ENCODE measurements at regions not wholly inside any gene's neighbourhood (a gene's known extent, or its start where the extent isn't known, plus 50 kb on each side); places are given as distances from the start of the nearest gene placed in this dataset.

DNA sequence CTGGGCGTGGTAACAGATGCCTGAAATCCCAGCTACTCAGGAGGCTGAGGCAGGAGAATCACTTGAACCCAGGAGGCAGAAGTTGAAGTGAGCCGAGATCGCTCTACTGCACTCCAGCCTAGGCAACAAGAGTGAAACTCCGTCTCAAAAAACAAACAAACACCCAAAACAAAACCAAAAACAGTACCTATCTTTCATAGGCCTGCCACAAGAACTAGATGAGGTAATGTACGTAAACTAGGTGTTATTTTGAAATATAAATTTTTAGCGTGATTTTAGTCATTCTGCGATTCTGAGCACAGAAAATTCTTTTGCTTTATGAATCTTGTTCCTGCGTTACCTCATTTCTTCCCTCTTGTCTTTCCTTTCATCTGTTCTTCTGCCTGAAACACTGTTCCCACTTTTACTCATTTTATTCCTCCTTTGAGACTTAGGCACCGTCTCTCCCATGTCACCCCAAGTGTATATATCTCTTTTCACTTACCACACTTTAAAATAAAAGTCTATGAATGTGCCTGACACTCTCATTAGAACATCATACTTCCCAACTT is 238.2 kb upstream of the HTR2A start:
- Histone ChIP-seq H3K9me3 (ENCODE audit: control insufficient read depth, insufficient read depth, low read length) (no peaks in the 10 kb centered on the region), H3K36me3 (ENCODE audit: control insufficient read depth, insufficient read depth, low read length) (no peaks in the 10 kb centered on the region), H3K27ac (ENCODE audit: low read length) (no peak overlapping the region), H3K4me3 (ENCODE audit: low read length) (no peak overlapping the region), H3K4me1 (ENCODE audit: control insufficient read depth, insufficient read depth, low read length) (no peaks in the 10 kb centered on the region), H3K27me3 (ENCODE audit: control insufficient read depth, insufficient read depth, low read length) (no peaks in the 10 kb centered on the region)
- H3K9me3 Mint-ChIP-seq, result peaks cover 0 to 2% of the 10 kb centered on the region in 2 donors
- H3K4me1 Mint-ChIP-seq, result no peaks in the 10 kb centered on the region
- no peaks in the 10 kb centered on the region for H3K27me3 Mint-ChIP-seq (ENCODE audit: low read depth in 2 of 2)
- intact Hi-C loops (cut with micrococcal nuclease), result loop anchor here (5.0 kb wide), 1 partner anchor 117 kb away; no protein-coding TSS in a partner anchor
- no peak overlapping the region for H3K27ac Mint-ChIP-seq
- no peak overlapping the region for H3K4me3 Mint-ChIP-seq
- no peaks in the 10 kb centered on the region for H3K36me3 Mint-ChIP-seq
- 70% methylated on average over 7 of the region's 9 CpGs for WGBS (ENCODE audit: insufficient coverage)
- ATAC-seq (no peak), DNase-seq (no peak)
- TF ChIP-seq, protein P1, sequence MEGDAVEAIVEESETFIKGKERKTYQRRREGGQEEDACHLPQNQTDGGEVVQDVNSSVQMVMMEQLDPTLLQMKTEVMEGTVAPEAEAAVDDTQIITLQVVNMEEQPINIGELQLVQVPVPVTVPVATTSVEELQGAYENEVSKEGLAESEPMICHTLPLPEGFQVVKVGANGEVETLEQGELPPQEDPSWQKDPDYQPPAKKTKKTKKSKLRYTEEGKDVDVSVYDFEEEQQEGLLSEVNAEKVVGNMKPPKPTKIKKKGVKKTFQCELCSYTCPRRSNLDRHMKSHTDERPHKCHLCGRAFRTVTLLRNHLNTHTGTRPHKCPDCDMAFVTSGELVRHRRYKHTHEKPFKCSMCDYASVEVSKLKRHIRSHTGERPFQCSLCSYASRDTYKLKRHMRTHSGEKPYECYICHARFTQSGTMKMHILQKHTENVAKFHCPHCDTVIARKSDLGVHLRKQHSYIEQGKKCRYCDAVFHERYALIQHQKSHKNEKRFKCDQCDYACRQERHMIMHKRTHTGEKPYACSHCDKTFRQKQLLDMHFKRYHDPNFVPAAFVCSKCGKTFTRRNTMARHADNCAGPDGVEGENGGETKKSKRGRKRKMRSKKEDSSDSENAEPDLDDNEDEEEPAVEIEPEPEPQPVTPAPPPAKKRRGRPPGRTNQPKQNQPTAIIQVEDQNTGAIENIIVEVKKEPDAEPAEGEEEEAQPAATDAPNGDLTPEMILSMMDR (IDR thresholded peaks at IDR 0.05), result no peak

DNA sequence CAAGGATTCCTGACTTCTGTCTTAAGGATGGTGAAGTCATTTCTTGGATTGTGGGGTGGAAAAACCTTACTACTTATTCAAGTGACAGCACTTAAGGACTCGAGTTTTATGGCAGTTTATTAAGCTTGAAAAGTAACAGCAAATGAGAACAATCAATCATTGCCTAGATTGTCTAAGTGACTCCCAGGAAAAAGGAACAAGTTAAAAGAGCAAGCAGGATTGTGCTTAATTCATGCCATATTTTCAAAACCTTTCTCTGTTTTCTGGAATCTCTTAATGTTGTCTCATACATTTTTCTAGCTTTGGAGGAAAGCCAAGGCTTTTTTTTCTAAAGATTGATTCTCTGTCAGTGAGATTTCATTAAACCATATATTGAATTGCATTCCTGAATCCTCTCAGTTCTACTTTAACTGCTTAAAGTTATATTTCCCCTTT is 236.2 kb upstream of the HTR2A start:
- Mint-ChIP-seq H3K27me3 (ENCODE audit: low read depth in 2 of 2) (peaks cover 0 to 6% of the 10 kb centered on the region in 2 donors), H3K36me3 (no peaks in the 10 kb centered on the region), H3K4me1 (no peaks in the 10 kb centered on the region), H3K4me3 (no peak overlapping the region), H3K9me3 (peaks cover 0 to 2% of the 10 kb centered on the region in 2 donors), H3K27ac (no peak overlapping the region)
- Histone ChIP-seq H3K27ac (ENCODE audit: low read length) (no peak overlapping the region), H3K36me3 (ENCODE audit: control insufficient read depth, insufficient read depth, low read length) (no peaks in the 10 kb centered on the region), H3K4me3 (ENCODE audit: low read length) (no peak overlapping the region), H3K4me1 (ENCODE audit: control insufficient read depth, insufficient read depth, low read length) (no peaks in the 10 kb centered on the region), H3K27me3 (ENCODE audit: control insufficient read depth, insufficient read depth, low read length) (no peaks in the 10 kb centered on the region), H3K9me3 (ENCODE audit: control insufficient read depth, insufficient read depth, low read length) (no peaks in the 10 kb centered on the region)
- WGBS (ENCODE audit: insufficient coverage), result no CpG with 5 or more reads among the region's 1 CpG
- DNase-seq, result no peak
- intact Hi-C loops (cut with micrococcal nuclease), result loop anchor here (5.0 kb wide), 1 partner anchor 119 kb away; no protein-coding TSS in a partner anchor
- ATAC-seq, result no peak
- TF ChIP-seq, protein P1 (IDR thresholded peaks at IDR 0.05), result no peak

DNA sequence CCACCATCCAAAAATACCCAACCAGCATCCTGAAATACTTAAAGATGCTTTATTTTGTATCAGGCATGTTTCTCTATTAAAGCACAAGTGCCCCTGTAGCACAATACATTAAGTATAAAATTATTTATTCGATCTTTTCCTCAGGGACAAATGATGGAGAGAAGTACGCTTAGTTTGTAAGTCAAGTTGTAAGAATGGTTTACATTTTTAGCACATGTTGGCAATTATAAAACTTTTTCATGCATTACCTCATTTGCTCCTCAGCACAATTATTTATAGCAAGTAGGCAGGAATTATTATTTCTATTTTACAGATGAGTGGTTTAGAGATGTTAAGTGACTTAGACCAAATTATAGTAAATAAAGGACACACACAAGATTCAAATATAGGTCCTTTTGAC is 232.6 kb upstream of the HTR2A start:
- H3K4me1 ChIP-seq (ENCODE audit: control insufficient read depth, insufficient read depth, low read length), result no peaks in the 10 kb centered on the region
- H3K27me3 ChIP-seq (ENCODE audit: control insufficient read depth, insufficient read depth, low read length), result no peaks in the 10 kb centered on the region
- Mint-ChIP-seq H3K4me3 (no peak overlapping the region), H3K4me1 (no peaks in the 10 kb centered on the region), H3K27me3 (ENCODE audit: low read depth in 2 of 2) (peaks cover 0 to 6% of the 10 kb centered on the region in 2 donors), H3K27ac (no peak overlapping the region), H3K36me3 (no peaks in the 10 kb centered on the region), H3K9me3 (no peaks in the 10 kb centered on the region)
- TF ChIP-seq, protein P1 (IDR thresholded peaks at IDR 0.05), result no peak
- H3K4me3 ChIP-seq (ENCODE audit: low read length), result no peak overlapping the region
- no peak for ATAC-seq
- WGBS (ENCODE audit: insufficient coverage), result no CpG with 5 or more reads among the region's 2 CpGs
- H3K9me3 ChIP-seq (ENCODE audit: control insufficient read depth, insufficient read depth, low read length), result no peaks in the 10 kb centered on the region
- H3K27ac ChIP-seq (ENCODE audit: low read length), result no peak overlapping the region
- DNase-seq, result no peak
- intact Hi-C loops (cut with micrococcal nuclease), result no loop called here
- no peaks in the 10 kb centered on the region for H3K36me3 ChIP-seq (ENCODE audit: control insufficient read depth, insufficient read depth, low read length)

DNA sequence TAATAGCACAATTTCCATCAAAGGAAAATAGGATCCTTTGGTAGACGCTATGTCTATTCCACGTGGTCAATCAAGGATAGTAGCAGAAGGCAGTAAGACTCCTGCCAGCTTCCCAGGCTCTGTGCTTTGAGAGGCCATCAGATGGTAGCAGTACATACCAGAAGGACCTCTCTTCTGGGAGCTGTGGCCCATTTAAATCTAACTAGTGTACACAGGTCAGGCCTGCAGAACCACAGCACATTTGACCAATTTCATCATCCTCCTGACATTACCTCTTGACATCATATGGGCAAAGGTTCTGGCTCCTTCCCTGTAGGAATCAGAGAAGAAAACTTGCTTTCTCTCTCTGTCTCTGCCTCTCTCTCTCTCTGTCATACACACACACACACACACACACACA is 229.6 kb upstream of the HTR2A start:
- H3K9me3 ChIP-seq (ENCODE audit: control insufficient read depth, insufficient read depth, low read length), result no peaks in the 10 kb centered on the region
- Mint-ChIP-seq H3K4me1 (no peaks in the 10 kb centered on the region), H3K27me3 (ENCODE audit: low read depth in 2 of 2) (peaks cover 0 to 9% of the 10 kb centered on the region in 2 donors), H3K36me3 (no peaks in the 10 kb centered on the region), H3K27ac (no peak overlapping the region), H3K9me3 (peaks cover 0 to 2% of the 10 kb centered on the region in 2 donors), H3K4me3 (no peak overlapping the region)
- H3K27me3 ChIP-seq (ENCODE audit: control insufficient read depth, insufficient read depth, low read length), result no peaks in the 10 kb centered on the region
- TF ChIP-seq, protein P1 (IDR thresholded peaks at IDR 0.05), result no peak
- H3K36me3 ChIP-seq (ENCODE audit: control insufficient read depth, insufficient read depth, low read length), result no peaks in the 10 kb centered on the region
- H3K27ac ChIP-seq (ENCODE audit: low read length), result no peak overlapping the region
- intact Hi-C loops (cut with micrococcal nuclease), result no loop called here
- H3K4me3 ChIP-seq (ENCODE audit: low read length), result no peak overlapping the region
- DNase-seq, result no peak
- ATAC-seq, result peak in 1 of 3 donors; percentile 14
- 92% methylated on average over 2 of the region's 2 CpGs for WGBS (ENCODE audit: insufficient coverage)
- H3K4me1 ChIP-seq (ENCODE audit: control insufficient read depth, insufficient read depth, low read length), result no peaks in the 10 kb centered on the region
